GM12872 (cell line): ENCODE measurements at regions not wholly inside any gene's neighbourhood (a gene's known extent, or its start where the extent isn't known, plus 50 kb on each side); places are given as distances from the start of the nearest gene placed in this dataset.

Experiments used
- TF ChIP-seq, protein P1 (sequence below): IDR thresholded peaks from 3 replicates; pipeline ENCODE4 v1.5.1; 2011; ENCODE audit warnings: low read depth, mild to moderate bottlenecking, low read length, moderate library complexity; ENCODE audit not compliant: insufficient read depth

- TF ChIP-seq, protein P1, sequence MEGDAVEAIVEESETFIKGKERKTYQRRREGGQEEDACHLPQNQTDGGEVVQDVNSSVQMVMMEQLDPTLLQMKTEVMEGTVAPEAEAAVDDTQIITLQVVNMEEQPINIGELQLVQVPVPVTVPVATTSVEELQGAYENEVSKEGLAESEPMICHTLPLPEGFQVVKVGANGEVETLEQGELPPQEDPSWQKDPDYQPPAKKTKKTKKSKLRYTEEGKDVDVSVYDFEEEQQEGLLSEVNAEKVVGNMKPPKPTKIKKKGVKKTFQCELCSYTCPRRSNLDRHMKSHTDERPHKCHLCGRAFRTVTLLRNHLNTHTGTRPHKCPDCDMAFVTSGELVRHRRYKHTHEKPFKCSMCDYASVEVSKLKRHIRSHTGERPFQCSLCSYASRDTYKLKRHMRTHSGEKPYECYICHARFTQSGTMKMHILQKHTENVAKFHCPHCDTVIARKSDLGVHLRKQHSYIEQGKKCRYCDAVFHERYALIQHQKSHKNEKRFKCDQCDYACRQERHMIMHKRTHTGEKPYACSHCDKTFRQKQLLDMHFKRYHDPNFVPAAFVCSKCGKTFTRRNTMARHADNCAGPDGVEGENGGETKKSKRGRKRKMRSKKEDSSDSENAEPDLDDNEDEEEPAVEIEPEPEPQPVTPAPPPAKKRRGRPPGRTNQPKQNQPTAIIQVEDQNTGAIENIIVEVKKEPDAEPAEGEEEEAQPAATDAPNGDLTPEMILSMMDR = no peak
These were observed 287.6 kb upstream of the PWP1 start for GRCh38 chr12:107397890-107398500.

GRCh38 chr12:107399046-107399445, 286.6 kb upstream of the PWP1 start:
- TF ChIP-seq, protein P1 = no peak

DNA sequence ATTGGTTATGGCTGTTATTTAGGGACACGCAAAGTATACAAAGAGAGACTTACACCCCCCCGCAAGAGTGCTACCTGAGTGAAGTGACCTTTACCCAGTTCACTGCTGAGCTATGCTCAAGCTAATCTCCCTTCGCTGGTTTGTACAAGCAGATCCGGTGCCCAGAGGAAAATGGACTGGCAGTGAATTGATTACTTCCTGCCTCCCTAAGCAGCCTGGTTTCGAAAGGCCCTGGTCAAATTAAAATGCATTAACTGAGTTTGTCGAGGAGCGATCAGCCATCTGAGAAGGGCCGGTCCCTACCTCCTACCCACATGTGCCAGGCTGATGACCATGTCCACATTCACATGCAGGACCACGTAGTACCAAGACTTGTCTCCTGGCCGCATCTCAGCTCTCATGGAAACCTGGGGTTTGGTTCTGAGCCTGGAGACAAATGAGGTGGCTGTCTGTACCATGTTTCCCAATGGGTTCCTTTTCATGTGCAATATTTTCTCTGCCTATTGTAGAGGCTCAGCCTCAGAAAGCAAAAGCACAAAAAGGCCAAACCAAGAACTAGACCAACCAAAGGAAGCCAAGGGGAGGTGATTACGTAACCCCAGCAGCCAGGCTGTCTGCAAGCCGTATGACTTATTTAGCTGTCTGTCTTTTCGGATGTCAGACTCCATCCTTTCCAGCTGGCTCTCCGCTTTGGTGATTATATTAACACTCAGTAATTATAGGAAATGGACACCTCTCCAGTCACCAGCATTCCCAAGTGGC, 284.7 kb upstream of the PWP1 start:
- TF ChIP-seq, protein P1 = no peak

DNA sequence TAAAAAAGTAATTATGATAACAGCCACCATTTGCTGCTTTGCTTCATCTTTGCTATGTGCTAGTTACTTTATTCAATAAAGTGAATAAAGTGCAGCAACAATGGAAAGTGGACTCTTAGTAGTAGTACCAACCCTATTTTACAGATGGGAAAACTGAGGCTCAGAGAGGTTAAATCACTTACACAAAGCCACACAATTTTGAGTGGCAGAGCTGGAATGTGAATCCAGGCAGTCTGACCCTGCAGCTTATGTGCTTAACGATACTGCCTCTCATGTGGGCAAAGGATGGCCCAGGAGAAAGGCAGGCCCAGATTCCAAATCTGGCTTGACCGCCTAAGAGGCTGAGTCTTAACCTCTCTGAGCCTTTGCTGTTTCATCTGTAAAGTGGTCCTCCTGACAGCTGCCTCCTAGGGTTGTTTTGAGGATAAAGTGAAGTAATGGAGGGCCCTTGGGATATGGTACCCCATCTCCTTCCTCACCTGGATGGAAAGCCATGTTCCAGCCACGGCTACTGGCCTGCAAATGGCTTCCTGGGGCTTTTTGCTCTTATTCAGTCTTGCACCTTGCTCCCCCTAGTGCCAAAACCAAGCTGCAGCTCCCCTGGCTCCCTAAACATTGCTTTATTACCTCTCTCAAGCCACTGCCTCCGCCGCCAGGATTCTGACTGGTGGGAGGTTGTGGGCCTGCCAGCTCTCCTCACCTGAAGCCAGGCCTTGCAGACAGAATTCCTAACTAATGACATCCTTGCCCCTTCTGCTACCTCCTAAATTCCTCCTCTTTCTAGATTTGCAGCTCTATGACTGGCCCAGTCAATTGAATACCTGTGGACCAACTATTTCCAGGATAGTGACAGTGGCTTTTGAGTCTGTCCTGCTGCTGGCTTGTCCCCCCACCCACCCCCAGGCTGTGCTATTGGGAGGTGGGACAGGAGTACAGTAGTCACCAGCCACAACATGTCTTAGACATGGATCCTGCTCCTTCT, 283.3 kb upstream of the PWP1 start:
- TF ChIP-seq, protein P1 = peak; percentile 76

DNA sequence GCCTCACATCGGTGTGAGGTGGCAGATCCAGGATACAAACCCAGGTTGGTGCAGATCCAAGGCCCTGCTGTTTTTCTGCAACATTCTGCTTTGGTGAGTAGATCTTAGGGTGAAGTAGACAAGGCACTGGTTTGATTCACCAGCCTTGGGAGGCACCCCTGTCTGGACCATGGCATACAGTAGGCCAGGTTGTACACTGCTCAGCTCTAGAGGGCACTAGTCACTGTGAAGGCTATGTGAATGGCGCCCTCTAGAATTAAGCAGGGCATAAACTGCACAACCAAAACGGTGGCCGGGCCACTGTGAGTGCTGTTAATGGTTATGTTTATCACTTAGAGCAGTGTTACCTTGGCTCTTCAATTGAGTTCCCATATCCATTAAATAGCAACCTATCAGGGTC, 280.6 kb upstream of the PWP1 start:
- TF ChIP-seq, protein P1 = peak; percentile 73

DNA sequence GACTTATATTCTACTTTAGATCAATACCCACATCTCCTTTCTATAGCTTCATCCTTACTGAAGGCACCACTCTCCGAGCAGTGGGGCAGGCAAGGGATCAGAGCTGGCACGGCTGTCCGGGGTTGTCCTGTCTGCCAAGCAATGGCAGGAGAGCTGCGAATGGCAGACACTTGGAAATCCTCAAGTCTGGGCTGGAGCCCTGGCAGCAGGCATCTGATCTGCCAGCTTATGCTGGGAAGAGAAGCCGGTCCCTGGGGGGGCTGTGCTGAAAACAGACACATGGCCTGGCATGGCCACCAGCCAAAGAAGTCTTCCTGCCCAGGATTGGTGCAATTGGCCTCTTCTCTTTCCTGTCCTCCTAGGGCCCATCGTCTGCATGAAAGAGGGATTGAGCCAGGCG, 280.2 kb upstream of the PWP1 start:
- TF ChIP-seq, protein P1 = no peak

GRCh38 chr12:107406932-107407331, 278.7 kb upstream of the PWP1 start:
- TF ChIP-seq, protein P1 = no peak
